IMR-90 (cell line): ENCODE measurements at regions not wholly inside any gene's neighbourhood (a gene's known extent, or its start where the extent isn't known, plus 50 kb on each side); places are given as distances from the start of the nearest gene placed in this dataset.
"Not testable (repeated sequence)": the region's sequence is repeated elsewhere in the genome, so short reads cannot be mapped to it uniquely, and the experiment has no call there.

Source experiments
- ATAC-seq: fragments of 200-7000 bp; cut with Tn5 transposase; 2 replicates; pipeline ENCODE4 v1.9.1; 2020; ENCODE audit warnings: low read depth, mild to moderate bottlenecking, moderate library complexity
- BruUV-seq: library from RNA; stranded (reverse); fragments of 400-500 nt; replicated peaks from 2 replicates; lab custom pipeline; 2021; lab: Mats Ljungman, UMichigan
- CTCF ChIA-PET: fragments of 300-600 bp; formaldehyde crosslinking; extraction: SDS; loops from one replicate; lab custom pipeline; 2021; ENCODE audit warnings: antibody characterized with exemption; lab: Yijun Ruan, JAX
- POLR2A ChIA-PET: fragments of 300-600 bp; sonication (Branson Sonifier 250); formaldehyde crosslinking; loops from one replicate; lab custom pipeline; 2022; ENCODE audit warnings: antibody characterized with exemption; ENCODE audit not compliant: unreplicated experiment; lab: Charles Lee
- DNase-seq: peaks from one replicate; pipeline ENCODE4 v3.0.0; 2013
- H2AFZ ChIP-seq: replicated peaks from 2 replicates; pipeline ENCODE3; 2013; ENCODE audit warnings: low read length, mild to moderate bottlenecking; ENCODE audit not compliant: poor library complexity
- H2AK5ac ChIP-seq: 2 replicates; pipeline ENCODE4 v1.6.1; 2013; ENCODE audit warnings: low read depth, low read length, inconsistent platforms
- H2AK9ac ChIP-seq: replicated peaks from 2 replicates; pipeline ENCODE3; 2013; ENCODE audit warnings: mild to moderate bottlenecking, low read depth, low read length, moderate library complexity; ENCODE audit not compliant: poor library complexity
- H2BK120ac ChIP-seq: 2 replicates; pipeline ENCODE4 v1.6.1; 2013; ENCODE audit warnings: low read depth, low read length, inconsistent platforms
- H2BK15ac ChIP-seq: 3 replicates; pipeline ENCODE4 v1.6.1; 2013; ENCODE audit warnings: low read depth, low read length, inconsistent platforms
- H2BK20ac ChIP-seq: 2 replicates; pipeline ENCODE4 v1.6.1; 2013; ENCODE audit warnings: low read depth, mild to moderate bottlenecking, inconsistent platforms, low read length, moderate library complexity
- H2BK5ac ChIP-seq: 2 replicates; pipeline ENCODE4 v1.6.1; 2013; ENCODE audit warnings: mild to moderate bottlenecking, low read depth, low read length, inconsistent platforms; ENCODE audit not compliant: poor library complexity, severe bottlenecking
- H3K14ac ChIP-seq: replicated peaks from 2 replicates; pipeline ENCODE4 v1.6.1; 2013; ENCODE audit warnings: low read depth, low read length, inconsistent platforms
- H3K18ac ChIP-seq: 2 replicates; pipeline ENCODE4 v1.6.1; 2013; ENCODE audit warnings: low read depth, low read length, control low read depth
- H3K23ac ChIP-seq: 2 replicates; pipeline ENCODE4 v1.6.1; 2013; ENCODE audit warnings: low read depth, low read length, inconsistent platforms
- H3K27ac ChIP-seq: 2 replicates; pipeline ENCODE4 v1.5.1; 2013; ENCODE audit warnings: mild to moderate bottlenecking, control low read depth, low read length; ENCODE audit not compliant: insufficient read depth
- H3K27me3 ChIP-seq: 2 replicates; pipeline ENCODE4 v1.6.1; 2013; ENCODE audit warnings: low read length; ENCODE audit not compliant: control insufficient read depth, insufficient read depth
- H3K36me3 ChIP-seq: 2 replicates; pipeline ENCODE4 v1.6.1; 2013; ENCODE audit warnings: low read length, mixed read lengths; ENCODE audit not compliant: control insufficient read depth, insufficient read depth
- H3K4ac ChIP-seq: 2 replicates; pipeline ENCODE4 v1.6.1; 2013; ENCODE audit warnings: low read depth, low read length, inconsistent platforms
- H3K4me1 ChIP-seq: 2 replicates; pipeline ENCODE4 v1.6.1; 2013; ENCODE audit warnings: low read length, mixed read lengths; ENCODE audit not compliant: control insufficient read depth, insufficient read depth
- H3K4me2 ChIP-seq: 2 replicates; pipeline ENCODE4 v1.6.1; 2013; ENCODE audit warnings: low read depth, mild to moderate bottlenecking, control low read depth, low read length, moderate library complexity
- H3K4me3 ChIP-seq: 2 replicates; pipeline ENCODE4 v1.5.1; 2013; ENCODE audit warnings: low read depth, mild to moderate bottlenecking, control low read depth, low read length, moderate library complexity; ENCODE audit not compliant: insufficient read depth
- H3K56ac ChIP-seq: 2 replicates; pipeline ENCODE4 v1.6.1; 2013; ENCODE audit warnings: low read length, inconsistent platforms; ENCODE audit not compliant: insufficient read depth; ENCODE audit errors: extremely low read depth
- H3K79me1 ChIP-seq, 2 experiments: 2 replicates each; pipeline ENCODE4 v1.6.1; 2013; ENCODE audit warnings: low read length in 2 of 2, inconsistent platforms in 1 of 2, low read depth in 1 of 2
- H3K9ac ChIP-seq: 2 replicates; pipeline ENCODE4 v1.6.1; 2013; ENCODE audit warnings: low read depth, low read length, control low read depth
- H3K9me1 ChIP-seq: 2 replicates; pipeline ENCODE4 v1.6.1; 2013; ENCODE audit warnings: low read length, inconsistent platforms; ENCODE audit not compliant: insufficient read depth
- H3K9me3 ChIP-seq: 2 replicates; pipeline ENCODE4 v1.6.1; 2013; ENCODE audit warnings: low read length; ENCODE audit not compliant: control insufficient read depth, insufficient read depth
- H4K20me1 ChIP-seq: 2 replicates; pipeline ENCODE4 v1.6.1; 2013; ENCODE audit warnings: low read length, inconsistent platforms; ENCODE audit not compliant: insufficient read depth
- H4K5ac ChIP-seq: 2 replicates; pipeline ENCODE4 v1.6.1; 2013; ENCODE audit warnings: mild to moderate bottlenecking, low read depth, low read length, control low read depth
- H4K8ac ChIP-seq, 2 experiments: 2 replicates each; pipeline ENCODE4 v1.6.1; 2013; ENCODE audit warnings: low read depth in 2 of 2, low read length in 2 of 2, control low read depth in 1 of 2, inconsistent platforms in 1 of 2
- H4K91ac ChIP-seq: 2 replicates; pipeline ENCODE4 v1.6.1; 2013; ENCODE audit warnings: low read depth, low read length, inconsistent platforms; ENCODE audit not compliant: insufficient read depth
- CEBPB ChIP-seq: IDR thresholded peaks from 2 replicates; pipeline ENCODE4 v1.6.1; 2012; ENCODE audit warnings: low read depth, low read length, improper control_type of control experiment
- CHD1 ChIP-seq: IDR thresholded peaks from 2 replicates; pipeline ENCODE4 v1.6.1; 2012; ENCODE audit warnings: low read depth, low read length, improper control_type of control experiment
- RCOR1 ChIP-seq: IDR thresholded peaks from 2 replicates; pipeline ENCODE4 v1.6.1; 2012; ENCODE audit warnings: mild to moderate bottlenecking, low read length, improper control_type of control experiment; ENCODE audit not compliant: insufficient replicate concordance
- RFX5 ChIP-seq: IDR thresholded peaks from 2 replicates; pipeline ENCODE4 v1.8.0; 2012; ENCODE audit warnings: low read depth, mild to moderate bottlenecking, low read length, moderate library complexity
- WGBS, 2 experiments: methylation state at CpG; one replicate each; pipeline versions ENCODE4 v1.1.5 to v1.1.7; 2013; ENCODE audit warnings: missing lambda C conversion rate in 2 of 2; ENCODE audit not compliant: insufficient read length in 1 of 2; ENCODE audit errors: extremely low coverage in 2 of 2; 5-methylcytosine and 5-hydroxymethylcytosine counted together
- dilution Hi-C: fragments of 300-500 bp; cut with HindIII; formaldehyde crosslinking; loops from one replicate; pipeline ENCODE4 v1.14.3; 2018; ENCODE audit warnings: low sequenced_read_pairs; ENCODE audit not compliant: unreplicated experiment
- in situ Hi-C: fragments of 300-500 bp; cut with MboI; formaldehyde crosslinking; loops from 3 replicates; pipeline ENCODE4 v1.14.3; 2019; ENCODE audit warnings: low sequenced_read_pairs, inconsistent platforms, mixed read lengths
- intact Hi-C: fragments of 100-400 bp; cut with micrococcal nuclease; formaldehyde crosslinking; loops from 2 replicates; pipeline ENCODE4 v1.10.0; 2022
- TF ChIP-seq, protein P1 (sequence below): fragments of 150-350 bp; IDR thresholded peaks from 2 replicates; pipeline ENCODE4 v1.6.1; 2017; ENCODE audit warnings: mild to moderate bottlenecking, antibody characterized with exemption, low read length, low read depth

DNA sequence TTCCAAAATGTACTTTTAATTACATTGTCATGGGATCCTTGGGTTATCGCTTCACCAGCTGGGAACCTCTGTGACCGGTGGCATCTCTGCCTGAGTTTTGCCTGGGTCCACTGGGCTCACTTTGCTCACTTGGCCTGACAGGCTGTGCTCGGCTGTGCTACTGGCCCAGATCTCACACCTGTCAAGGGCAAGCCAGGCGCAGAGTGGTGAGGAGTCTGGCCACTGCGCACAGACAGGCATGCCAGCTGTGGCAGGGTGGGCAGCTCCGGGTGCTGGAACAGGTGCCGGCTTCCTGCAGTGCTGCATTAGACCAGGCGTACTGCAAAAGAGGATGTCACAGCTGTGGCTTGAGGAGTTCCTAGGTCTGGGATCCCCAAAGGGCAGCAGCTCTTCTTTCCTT is 489.8 kb downstream of the TENT5A start:
- Histone ChIP-seq H3K27ac (no peak overlapping the region), H3K4me2 (no peak overlapping the region), H3K9me3 (no peaks in the 10 kb centered on the region), H2BK5ac (no peak overlapping the region), H3K18ac (no peak overlapping the region), H3K14ac (no peak overlapping the region), H3K9ac (no peak overlapping the region), H3K27me3 (no peaks in the 10 kb centered on the region), H2AK9ac (no peak overlapping the region), H2BK15ac (no peak overlapping the region), H3K36me3 (no peaks in the 10 kb centered on the region), H2AFZ (no peak overlapping the region), H2BK20ac (no peak overlapping the region), H3K4ac (no peak overlapping the region), H4K5ac (no peak overlapping the region), H3K4me3 (no peak overlapping the region), H3K56ac (no peak overlapping the region), H4K20me1 (no peaks in the 10 kb centered on the region), H3K9me1 (no peaks in the 10 kb centered on the region), H4K8ac (no peak overlapping the region), H2BK120ac (no peak overlapping the region), H3K23ac (no peak overlapping the region), H3K4me1 (no peaks in the 10 kb centered on the region), H2AK5ac (no peak overlapping the region), H3K79me1 (no peaks in the 10 kb centered on the region), H4K91ac (no peak overlapping the region)
- intact Hi-C loops: no loop called here
- DNase-seq (no peak), ATAC-seq (no peak)
- ChIA-PET POLR2A (no interaction called here), CTCF (no interaction called here)
- BruUV-seq: no TSS peak
- in situ Hi-C loops: no loop called here
- WGBS, 2 experiments: 70% methylated on average over 3 of the region's 8 CpGs; no CpG with 5 or more reads in 1 of the 2 experiments
- dilution Hi-C loops: no loop called here
- TF ChIP-seq CHD1 (no peak), RFX5 (no peak), RCOR1 (no peak), CEBPB (no peak)
- TF ChIP-seq, protein P1, sequence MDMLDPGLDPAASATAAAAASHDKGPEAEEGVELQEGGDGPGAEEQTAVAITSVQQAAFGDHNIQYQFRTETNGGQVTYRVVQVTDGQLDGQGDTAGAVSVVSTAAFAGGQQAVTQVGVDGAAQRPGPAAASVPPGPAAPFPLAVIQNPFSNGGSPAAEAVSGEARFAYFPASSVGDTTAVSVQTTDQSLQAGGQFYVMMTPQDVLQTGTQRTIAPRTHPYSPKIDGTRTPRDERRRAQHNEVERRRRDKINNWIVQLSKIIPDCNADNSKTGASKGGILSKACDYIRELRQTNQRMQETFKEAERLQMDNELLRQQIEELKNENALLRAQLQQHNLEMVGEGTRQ: no peak

DNA sequence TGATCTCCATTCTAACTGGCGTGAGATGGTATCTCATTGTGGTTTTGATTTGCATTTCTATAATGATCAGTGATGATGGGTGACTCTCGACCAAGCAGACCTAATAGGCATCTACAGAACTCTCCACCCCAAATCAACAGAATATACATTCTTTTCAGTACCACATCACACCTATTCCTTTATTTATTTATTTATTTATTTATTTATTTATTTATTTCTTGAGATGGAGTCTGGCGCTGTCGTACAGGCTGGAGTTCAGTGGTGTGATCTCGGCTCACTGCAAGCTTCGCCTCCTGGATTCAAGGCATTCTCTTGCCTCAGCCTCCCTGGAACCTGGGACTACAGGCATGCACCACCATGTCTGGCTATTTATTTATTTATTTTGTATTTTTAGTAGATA is 496.3 kb downstream of the TENT5A start:
- H4K20me1 ChIP-seq, H2AK5ac ChIP-seq, H4K5ac ChIP-seq, H3K36me3 ChIP-seq, DNase-seq, H3K79me1 ChIP-seq, H2BK5ac ChIP-seq, H3K4me3 ChIP-seq, H3K4me1 ChIP-seq, BruUV-seq, H3K4me2 ChIP-seq, H3K56ac ChIP-seq, H3K9me1 ChIP-seq, H3K18ac ChIP-seq, in situ Hi-C loops, H3K23ac ChIP-seq, H2AK9ac ChIP-seq, H2BK15ac ChIP-seq, H3K9me3 ChIP-seq, POLR2A ChIA-PET, H2BK120ac ChIP-seq, H3K27me3 ChIP-seq, CTCF ChIA-PET, H4K8ac ChIP-seq, H2AFZ ChIP-seq, H4K91ac ChIP-seq, H3K27ac ChIP-seq, H2BK20ac ChIP-seq, H3K4ac ChIP-seq, dilution Hi-C loops, intact Hi-C loops, H3K14ac ChIP-seq, ATAC-seq, H3K9ac ChIP-seq: not testable (repeated sequence)
- WGBS, 2 experiments: no CpG with 5 or more reads among the region's 6 CpGs
